Neural progenitor cell (in vitro differentiated cells): ENCODE measurements at regions not wholly inside any gene's neighbourhood (a gene's known extent, or its start where the extent isn't known, plus 50 kb on each side); places are given as distances from the start of the nearest gene placed in this dataset.

Experiments
- EZH2phosphoT487 ChIP-seq: fragments of 200-600 bp; sonication (generic); IDR thresholded peaks from 2 replicates; pipeline ENCODE4 v1.6.1; 2017; ENCODE audit warnings: antibody characterized with exemption
- TF ChIP-seq, protein P1 (sequence below): fragments of 200-600 bp; sonication (generic); IDR thresholded peaks from 2 replicates; pipeline ENCODE4 v1.5.1; 2017; ENCODE audit warnings: antibody characterized with exemption, mild to moderate bottlenecking

DNA sequence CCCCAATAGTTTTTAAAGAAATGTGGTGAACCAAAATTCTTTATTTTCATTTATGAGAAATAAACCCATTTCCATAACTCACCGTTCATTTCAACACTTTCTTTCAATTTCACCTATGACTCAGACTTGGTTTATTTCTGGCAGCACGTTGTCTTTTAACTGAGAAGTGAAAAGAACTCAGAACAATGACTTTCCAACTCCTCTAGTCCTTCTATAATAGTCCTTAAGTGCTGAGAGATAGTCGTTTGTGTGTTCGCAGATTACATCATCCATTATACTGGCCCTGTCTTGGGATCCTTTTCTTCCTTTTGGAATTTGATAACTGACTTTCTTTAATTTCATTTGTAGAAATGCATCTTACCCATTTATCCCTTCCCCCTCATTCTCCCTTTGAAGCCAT lies 113.6 kb downstream of the GLUD2 start:
- TF ChIP-seq, protein P1, sequence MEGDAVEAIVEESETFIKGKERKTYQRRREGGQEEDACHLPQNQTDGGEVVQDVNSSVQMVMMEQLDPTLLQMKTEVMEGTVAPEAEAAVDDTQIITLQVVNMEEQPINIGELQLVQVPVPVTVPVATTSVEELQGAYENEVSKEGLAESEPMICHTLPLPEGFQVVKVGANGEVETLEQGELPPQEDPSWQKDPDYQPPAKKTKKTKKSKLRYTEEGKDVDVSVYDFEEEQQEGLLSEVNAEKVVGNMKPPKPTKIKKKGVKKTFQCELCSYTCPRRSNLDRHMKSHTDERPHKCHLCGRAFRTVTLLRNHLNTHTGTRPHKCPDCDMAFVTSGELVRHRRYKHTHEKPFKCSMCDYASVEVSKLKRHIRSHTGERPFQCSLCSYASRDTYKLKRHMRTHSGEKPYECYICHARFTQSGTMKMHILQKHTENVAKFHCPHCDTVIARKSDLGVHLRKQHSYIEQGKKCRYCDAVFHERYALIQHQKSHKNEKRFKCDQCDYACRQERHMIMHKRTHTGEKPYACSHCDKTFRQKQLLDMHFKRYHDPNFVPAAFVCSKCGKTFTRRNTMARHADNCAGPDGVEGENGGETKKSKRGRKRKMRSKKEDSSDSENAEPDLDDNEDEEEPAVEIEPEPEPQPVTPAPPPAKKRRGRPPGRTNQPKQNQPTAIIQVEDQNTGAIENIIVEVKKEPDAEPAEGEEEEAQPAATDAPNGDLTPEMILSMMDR, result no peak
- no peak for TF ChIP-seq EZH2phosphoT487
